ENCODE measurements at regions not wholly inside any gene's neighbourhood (a gene's known extent, or its start where the extent isn't known, plus 50 kb on each side); places are given as distances from the start of the nearest gene placed in this dataset.

DNA sequence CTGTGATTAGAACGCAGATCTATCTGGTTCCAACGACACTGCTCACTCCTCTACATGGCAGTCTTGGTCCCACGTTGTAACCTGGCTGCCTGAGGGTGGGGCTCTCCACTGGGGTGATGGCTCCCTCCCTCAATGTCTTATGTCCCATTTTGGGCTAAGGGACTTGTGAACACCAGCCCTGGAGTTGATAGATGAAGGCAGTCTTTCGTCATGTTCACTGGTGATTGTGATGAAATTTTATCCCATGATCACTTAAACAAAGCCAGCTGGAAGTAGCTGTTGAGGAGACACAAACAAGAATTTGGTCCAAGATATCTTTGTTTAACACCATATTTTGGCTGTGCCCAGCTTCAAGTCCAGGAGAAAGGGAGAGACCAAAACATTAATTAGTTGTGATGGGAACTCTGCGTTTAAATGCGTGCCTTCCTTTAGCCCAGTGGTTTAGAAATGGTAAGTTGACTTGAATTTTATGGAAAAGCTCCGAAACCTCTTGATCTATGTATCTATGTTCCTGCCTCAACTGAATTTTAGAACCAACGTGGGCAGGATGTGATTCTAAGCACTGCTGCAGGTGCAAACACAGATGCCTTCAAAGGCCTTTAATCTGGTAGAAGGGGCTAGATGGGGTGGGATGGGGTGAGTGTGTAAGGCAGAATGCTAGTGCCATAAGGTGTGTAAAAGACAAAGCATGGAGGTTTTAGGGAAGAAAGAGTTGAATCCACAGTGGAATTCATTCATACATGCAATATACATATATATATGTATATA lies 186.8 kb upstream of the IRX3 start:
- Histone ChIP-seq H2AFZ (no peak overlapping the region), H3K27me3 (replicated peaks; ENCODE audit: insufficient read depth) (no peaks in the 10 kb centered on the region), H3K9me3 (ENCODE audit: low read depth) (no peaks in the 10 kb centered on the region), H3K79me2 (ENCODE audit: insufficient read depth) (no peaks in the 10 kb centered on the region), H3K27ac (no peak overlapping the region), H3K4me2 (ENCODE audit: unreplicated experiment) (no peak overlapping the region), H4K20me1 (ENCODE audit: insufficient read depth) (no peaks in the 10 kb centered on the region), H3K4me3 (no peak overlapping the region), H3F3A (ENCODE audit: insufficient read depth) (no peaks in the 10 kb centered on the region), H3K9ac (no peak overlapping the region), H3K4me1 (ENCODE audit: insufficient read depth) (no peaks in the 10 kb centered on the region), H3K9me2 (ENCODE audit: insufficient read depth) (no peaks in the 10 kb centered on the region), H3K36me3 (ENCODE audit: low read depth) (no peaks in the 10 kb centered on the region)
- 47 to 48% methylated on average over 8 of the region's 8 CpGs for WGBS, 2 experiments (ENCODE audit: low coverage in 1 of 2, low lambda C conversion rate in 2 of 2, missing lambda C conversion rate in 2 of 2)
- DNase-seq: peak; percentile 23
- TF ChIP-seq EZH2phosphoT487 (IDR thresholded peaks at IDR 0.05; ENCODE audit: insufficient read depth, low read depth) (no peak), EZH2 (IDR thresholded peaks at IDR 0.05; ENCODE audit: insufficient read depth, poor library complexity, severe bottlenecking) (no peak)
- in situ Hi-C loops (cut with MboI): no loop called here

GRCh38 chr16:54467398-54467797 lies 180.8 kb upstream of the IRX3 start:
- Histone ChIP-seq H3K36me3 (ENCODE audit: low read depth) (no peaks in the 10 kb centered on the region), H3K4me1 (ENCODE audit: insufficient read depth) (peaks cover 6% of the 10 kb centered on the region), H2AFZ (no peak overlapping the region), H3K9ac (no peak overlapping the region), H3K4me2 (ENCODE audit: unreplicated experiment) (no peak overlapping the region), H3K27ac (no peak overlapping the region), H3K27me3 (replicated peaks; ENCODE audit: insufficient read depth) (no peaks in the 10 kb centered on the region), H3K79me2 (ENCODE audit: insufficient read depth) (no peaks in the 10 kb centered on the region), H3K4me3 (no peak overlapping the region), H3K9me2 (ENCODE audit: insufficient read depth) (no peaks in the 10 kb centered on the region), H3K9me3 (ENCODE audit: low read depth) (no peaks in the 10 kb centered on the region), H3F3A (ENCODE audit: insufficient read depth) (peaks cover 5% of the 10 kb centered on the region), H4K20me1 (ENCODE audit: insufficient read depth) (no peaks in the 10 kb centered on the region)
- 92 to 96% methylated on average over 2 of the region's 2 CpGs for WGBS, 2 experiments (ENCODE audit: low coverage in 1 of 2, low lambda C conversion rate in 2 of 2, missing lambda C conversion rate in 2 of 2)
- TF ChIP-seq EZH2 (IDR thresholded peaks at IDR 0.05; ENCODE audit: insufficient read depth, poor library complexity, severe bottlenecking) (no peak), EZH2phosphoT487 (IDR thresholded peaks at IDR 0.05; ENCODE audit: insufficient read depth, low read depth) (no peak)
- DNase-seq: no peak
- in situ Hi-C loops (cut with MboI): no loop called here

DNA sequence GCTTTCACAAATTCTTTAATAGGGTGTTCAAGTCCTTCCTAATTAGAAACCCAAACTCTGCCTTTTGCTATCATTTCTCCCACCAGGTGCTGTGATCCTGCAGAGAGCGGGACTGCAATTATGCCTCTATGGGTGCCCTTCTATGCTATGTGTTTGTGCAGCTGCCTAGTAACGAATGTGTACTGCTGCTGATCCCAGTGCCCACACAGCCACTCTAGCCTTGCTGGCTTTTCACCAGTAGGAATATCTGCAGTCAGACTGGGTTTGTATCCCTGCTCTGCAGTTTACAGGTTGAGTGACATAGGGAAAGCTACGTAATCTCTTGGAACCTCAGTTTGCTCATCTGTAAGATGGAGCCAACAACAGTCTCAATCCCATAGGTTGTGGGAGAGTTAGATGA lies 179.6 kb upstream of the IRX3 start:
- Histone ChIP-seq H3K79me2 (ENCODE audit: insufficient read depth) (no peaks in the 10 kb centered on the region), H3F3A (ENCODE audit: insufficient read depth) (peaks cover 13% of the 10 kb centered on the region), H4K20me1 (ENCODE audit: insufficient read depth) (no peaks in the 10 kb centered on the region), H3K9ac (no peak overlapping the region), H3K27me3 (replicated peaks; ENCODE audit: insufficient read depth) (no peaks in the 10 kb centered on the region), H3K36me3 (ENCODE audit: low read depth) (no peaks in the 10 kb centered on the region), H3K9me3 (ENCODE audit: low read depth) (no peaks in the 10 kb centered on the region), H2AFZ (no peak overlapping the region), H3K9me2 (ENCODE audit: insufficient read depth) (no peaks in the 10 kb centered on the region), H3K4me3 (no peak overlapping the region), H3K4me2 (ENCODE audit: unreplicated experiment) (no peak overlapping the region), H3K27ac (no peak overlapping the region), H3K4me1 (ENCODE audit: insufficient read depth) (peaks cover 16% of the 10 kb centered on the region)
- no peak for DNase-seq
- in situ Hi-C loops (cut with MboI): no loop called here
- WGBS, 2 experiments (ENCODE audit: low coverage in 1 of 2, low lambda C conversion rate in 2 of 2, missing lambda C conversion rate in 2 of 2): 89 to 97% methylated on average over 3 of the region's 3 CpGs
- TF ChIP-seq EZH2 (IDR thresholded peaks at IDR 0.05; ENCODE audit: insufficient read depth, poor library complexity, severe bottlenecking): no peak
- no peak for TF ChIP-seq EZH2phosphoT487 (IDR thresholded peaks at IDR 0.05; ENCODE audit: insufficient read depth, low read depth)

- H3K36me3 ChIP-seq (ENCODE audit: low read depth): no peaks in the 10 kb centered on the region
- no peaks in the 10 kb centered on the region for H3K79me2 ChIP-seq (ENCODE audit: insufficient read depth)
- H2AFZ ChIP-seq: no peak overlapping the region
- DNase-seq: no peak
- H3K9me3 ChIP-seq (ENCODE audit: low read depth): no peaks in the 10 kb centered on the region
- H3K4me2 ChIP-seq (ENCODE audit: unreplicated experiment): no peak overlapping the region
- H3K27me3 ChIP-seq (replicated peaks; ENCODE audit: insufficient read depth): no peaks in the 10 kb centered on the region
- in situ Hi-C loops (cut with MboI): no loop called here
- H3K9ac ChIP-seq: no peak overlapping the region
- no peak overlapping the region for H3K4me3 ChIP-seq
- 91 to 93% methylated on average over 4 of the region's 4 CpGs for WGBS, 2 experiments (ENCODE audit: low coverage in 1 of 2, low lambda C conversion rate in 2 of 2, missing lambda C conversion rate in 2 of 2)
- H3K27ac ChIP-seq: no peak overlapping the region
- H4K20me1 ChIP-seq (ENCODE audit: insufficient read depth): no peaks in the 10 kb centered on the region
- H3K4me1 ChIP-seq (ENCODE audit: insufficient read depth): peaks cover 28% of the 10 kb centered on the region
- H3F3A ChIP-seq (ENCODE audit: insufficient read depth): peaks cover 24% of the 10 kb centered on the region
- no peaks in the 10 kb centered on the region for H3K9me2 ChIP-seq (ENCODE audit: insufficient read depth)
- TF ChIP-seq EZH2 (IDR thresholded peaks at IDR 0.05; ENCODE audit: insufficient read depth, poor library complexity, severe bottlenecking) (no peak), EZH2phosphoT487 (IDR thresholded peaks at IDR 0.05; ENCODE audit: insufficient read depth, low read depth) (no peak)
Observed at GRCh38 chr16:54465063-54465462, 178.5 kb upstream of the IRX3 start.

All from GM23248 (cell line).